ENCODE measurements at regions not wholly inside any gene's neighbourhood (a gene's known extent, or its start where the extent isn't known, plus 50 kb on each side); places are given as distances from the start of the nearest gene placed in this dataset.

- TF ChIP-seq, protein P1, sequence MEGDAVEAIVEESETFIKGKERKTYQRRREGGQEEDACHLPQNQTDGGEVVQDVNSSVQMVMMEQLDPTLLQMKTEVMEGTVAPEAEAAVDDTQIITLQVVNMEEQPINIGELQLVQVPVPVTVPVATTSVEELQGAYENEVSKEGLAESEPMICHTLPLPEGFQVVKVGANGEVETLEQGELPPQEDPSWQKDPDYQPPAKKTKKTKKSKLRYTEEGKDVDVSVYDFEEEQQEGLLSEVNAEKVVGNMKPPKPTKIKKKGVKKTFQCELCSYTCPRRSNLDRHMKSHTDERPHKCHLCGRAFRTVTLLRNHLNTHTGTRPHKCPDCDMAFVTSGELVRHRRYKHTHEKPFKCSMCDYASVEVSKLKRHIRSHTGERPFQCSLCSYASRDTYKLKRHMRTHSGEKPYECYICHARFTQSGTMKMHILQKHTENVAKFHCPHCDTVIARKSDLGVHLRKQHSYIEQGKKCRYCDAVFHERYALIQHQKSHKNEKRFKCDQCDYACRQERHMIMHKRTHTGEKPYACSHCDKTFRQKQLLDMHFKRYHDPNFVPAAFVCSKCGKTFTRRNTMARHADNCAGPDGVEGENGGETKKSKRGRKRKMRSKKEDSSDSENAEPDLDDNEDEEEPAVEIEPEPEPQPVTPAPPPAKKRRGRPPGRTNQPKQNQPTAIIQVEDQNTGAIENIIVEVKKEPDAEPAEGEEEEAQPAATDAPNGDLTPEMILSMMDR (IDR thresholded peaks at IDR 0.05 in 4 of 5, conservative IDR thresholded peaks at IDR 0.05 in 1 of 5), result no peak
- TF ChIP-seq POLR2A (IDR thresholded peaks at IDR 0.05), result no peak
These were observed 109.1 kb upstream of the SH3BP4 start for GRCh38 chr2:234842753-234843152.
